ENCODE measurements at regions not wholly inside any gene's neighbourhood (a gene's known extent, or its start where the extent isn't known, plus 50 kb on each side); places are given as distances from the start of the nearest gene placed in this dataset.

DNA sequence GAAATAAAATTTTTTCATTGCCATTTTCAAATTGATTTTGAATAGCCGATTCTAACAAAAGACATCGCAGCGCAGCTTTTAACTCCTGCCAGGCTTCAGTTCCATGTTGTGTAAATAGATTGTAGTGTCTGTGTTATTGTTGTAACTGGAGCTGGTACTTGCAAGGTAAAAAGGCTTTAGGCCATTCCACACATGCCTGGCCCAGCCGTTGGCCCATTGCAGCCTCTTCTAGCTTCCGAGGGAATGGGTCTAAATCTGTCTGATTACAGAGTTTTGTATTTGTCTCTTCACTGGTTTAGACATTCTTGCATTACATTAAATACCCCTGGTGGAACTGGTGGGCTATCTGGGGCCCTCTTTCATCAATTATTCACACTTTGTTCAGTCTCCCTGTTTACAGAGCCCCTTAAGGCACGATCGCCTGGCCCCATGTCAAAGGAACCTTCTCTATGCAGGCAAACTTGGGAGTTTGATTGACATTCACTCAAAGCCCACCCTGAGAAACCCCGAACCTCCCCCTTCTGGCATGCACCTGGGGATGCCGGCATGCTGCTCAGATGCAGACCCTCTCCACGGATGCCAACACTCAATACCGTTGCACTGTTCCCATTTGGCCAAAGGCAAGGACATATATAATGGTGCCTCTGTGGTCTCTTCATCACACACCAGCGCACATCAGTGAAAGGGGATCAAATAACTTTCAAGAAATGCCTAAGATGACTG lies 281.7 kb upstream of the IRX2 start (continued):
- TF ChIP-seq, protein P1, sequence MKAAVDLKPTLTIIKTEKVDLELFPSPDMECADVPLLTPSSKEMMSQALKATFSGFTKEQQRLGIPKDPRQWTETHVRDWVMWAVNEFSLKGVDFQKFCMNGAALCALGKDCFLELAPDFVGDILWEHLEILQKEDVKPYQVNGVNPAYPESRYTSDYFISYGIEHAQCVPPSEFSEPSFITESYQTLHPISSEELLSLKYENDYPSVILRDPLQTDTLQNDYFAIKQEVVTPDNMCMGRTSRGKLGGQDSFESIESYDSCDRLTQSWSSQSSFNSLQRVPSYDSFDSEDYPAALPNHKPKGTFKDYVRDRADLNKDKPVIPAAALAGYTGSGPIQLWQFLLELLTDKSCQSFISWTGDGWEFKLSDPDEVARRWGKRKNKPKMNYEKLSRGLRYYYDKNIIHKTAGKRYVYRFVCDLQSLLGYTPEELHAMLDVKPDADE (IDR thresholded peaks at IDR 0.05), result no peak
- TF ChIP-seq JUNB (IDR thresholded peaks at IDR 0.05; ENCODE audit: unreplicated experiment), result no peak

DNA sequence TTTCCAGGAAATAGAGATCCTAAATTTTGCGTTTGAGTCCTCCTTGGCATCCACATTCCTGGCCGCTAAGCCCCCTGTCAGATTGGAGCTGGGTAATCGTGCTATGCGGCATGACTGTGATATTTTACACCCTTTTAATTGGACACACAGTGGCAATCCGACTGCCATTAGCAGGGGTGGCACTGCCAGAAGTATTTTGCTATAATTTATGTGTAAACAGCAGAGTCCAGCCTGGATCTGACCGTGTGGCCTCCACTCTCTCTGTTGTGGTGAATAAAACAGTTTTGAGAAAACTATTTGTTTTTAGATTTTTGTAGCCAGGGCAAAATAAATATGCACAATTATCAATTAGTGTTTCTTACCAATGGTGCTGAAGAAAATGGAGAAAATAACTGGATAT lies 281.0 kb upstream of the IRX2 start:
- Mint-ChIP-seq H3K36me3 (ENCODE audit: low read depth) (no peaks in the 10 kb centered on the region; the same call in 2 of the 3 replicates), H3K27me3 (ENCODE audit: insufficient read depth, low read depth, poor library complexity) (peaks cover 4% of the 10 kb centered on the region), H3K9me3 (no peaks in the 10 kb centered on the region; the same call in 2 of the 3 replicates), H3K27ac (no peak overlapping the region), H3K4me1 (peaks cover 16% of the 10 kb centered on the region), H3K4me3 (no peak overlapping the region)
- Histone ChIP-seq H3K36me3 (ENCODE audit: insufficient read depth) (no peaks in the 10 kb centered on the region), H3K4me1 (ENCODE audit: insufficient read depth) (no peaks in the 10 kb centered on the region), H3K4me3 (no peak overlapping the region), H3K79me2 (replicated peaks; ENCODE audit: insufficient read depth) (no peaks in the 10 kb centered on the region), H3K27me3 (ENCODE audit: insufficient read depth) (no peaks in the 10 kb centered on the region), H3K9me2 (ENCODE audit: insufficient read depth) (0 out of 2 replicates have a peak, but pooled peaks cover 6% of the 10 kb centered on the region), H3K4me2 (no peak overlapping the region), H2AFZ (no peak overlapping the region), H3K27ac (ENCODE audit: low read depth) (no peak overlapping the region), H4K20me1 (replicated peaks; ENCODE audit: insufficient read depth) (no peaks in the 10 kb centered on the region), H3F3A (replicated peaks; ENCODE audit: low read depth) (no peaks in the 10 kb centered on the region)
- DNase-seq (ENCODE audit: low spot score) (no peak), ATAC-seq (no peak)
- TF ChIP-seq, protein P2, sequence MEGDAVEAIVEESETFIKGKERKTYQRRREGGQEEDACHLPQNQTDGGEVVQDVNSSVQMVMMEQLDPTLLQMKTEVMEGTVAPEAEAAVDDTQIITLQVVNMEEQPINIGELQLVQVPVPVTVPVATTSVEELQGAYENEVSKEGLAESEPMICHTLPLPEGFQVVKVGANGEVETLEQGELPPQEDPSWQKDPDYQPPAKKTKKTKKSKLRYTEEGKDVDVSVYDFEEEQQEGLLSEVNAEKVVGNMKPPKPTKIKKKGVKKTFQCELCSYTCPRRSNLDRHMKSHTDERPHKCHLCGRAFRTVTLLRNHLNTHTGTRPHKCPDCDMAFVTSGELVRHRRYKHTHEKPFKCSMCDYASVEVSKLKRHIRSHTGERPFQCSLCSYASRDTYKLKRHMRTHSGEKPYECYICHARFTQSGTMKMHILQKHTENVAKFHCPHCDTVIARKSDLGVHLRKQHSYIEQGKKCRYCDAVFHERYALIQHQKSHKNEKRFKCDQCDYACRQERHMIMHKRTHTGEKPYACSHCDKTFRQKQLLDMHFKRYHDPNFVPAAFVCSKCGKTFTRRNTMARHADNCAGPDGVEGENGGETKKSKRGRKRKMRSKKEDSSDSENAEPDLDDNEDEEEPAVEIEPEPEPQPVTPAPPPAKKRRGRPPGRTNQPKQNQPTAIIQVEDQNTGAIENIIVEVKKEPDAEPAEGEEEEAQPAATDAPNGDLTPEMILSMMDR (conservative IDR thresholded peaks at IDR 0.05; ENCODE audit: low read depth in 2 of 2), result no peak
- no peak for TF ChIP-seq EZH2 (IDR thresholded peaks at IDR 0.05; ENCODE audit: low read depth, unreplicated experiment)
- no peak for TF ChIP-seq NANOG (IDR thresholded peaks at IDR 0.05; ENCODE audit: borderline replicate concordance)
- TF ChIP-seq CREB1 (CRISPR knock-in tag; IDR thresholded peaks at IDR 0.05; ENCODE audit: low read depth), result no peak
- TF ChIP-seq, protein P3, sequence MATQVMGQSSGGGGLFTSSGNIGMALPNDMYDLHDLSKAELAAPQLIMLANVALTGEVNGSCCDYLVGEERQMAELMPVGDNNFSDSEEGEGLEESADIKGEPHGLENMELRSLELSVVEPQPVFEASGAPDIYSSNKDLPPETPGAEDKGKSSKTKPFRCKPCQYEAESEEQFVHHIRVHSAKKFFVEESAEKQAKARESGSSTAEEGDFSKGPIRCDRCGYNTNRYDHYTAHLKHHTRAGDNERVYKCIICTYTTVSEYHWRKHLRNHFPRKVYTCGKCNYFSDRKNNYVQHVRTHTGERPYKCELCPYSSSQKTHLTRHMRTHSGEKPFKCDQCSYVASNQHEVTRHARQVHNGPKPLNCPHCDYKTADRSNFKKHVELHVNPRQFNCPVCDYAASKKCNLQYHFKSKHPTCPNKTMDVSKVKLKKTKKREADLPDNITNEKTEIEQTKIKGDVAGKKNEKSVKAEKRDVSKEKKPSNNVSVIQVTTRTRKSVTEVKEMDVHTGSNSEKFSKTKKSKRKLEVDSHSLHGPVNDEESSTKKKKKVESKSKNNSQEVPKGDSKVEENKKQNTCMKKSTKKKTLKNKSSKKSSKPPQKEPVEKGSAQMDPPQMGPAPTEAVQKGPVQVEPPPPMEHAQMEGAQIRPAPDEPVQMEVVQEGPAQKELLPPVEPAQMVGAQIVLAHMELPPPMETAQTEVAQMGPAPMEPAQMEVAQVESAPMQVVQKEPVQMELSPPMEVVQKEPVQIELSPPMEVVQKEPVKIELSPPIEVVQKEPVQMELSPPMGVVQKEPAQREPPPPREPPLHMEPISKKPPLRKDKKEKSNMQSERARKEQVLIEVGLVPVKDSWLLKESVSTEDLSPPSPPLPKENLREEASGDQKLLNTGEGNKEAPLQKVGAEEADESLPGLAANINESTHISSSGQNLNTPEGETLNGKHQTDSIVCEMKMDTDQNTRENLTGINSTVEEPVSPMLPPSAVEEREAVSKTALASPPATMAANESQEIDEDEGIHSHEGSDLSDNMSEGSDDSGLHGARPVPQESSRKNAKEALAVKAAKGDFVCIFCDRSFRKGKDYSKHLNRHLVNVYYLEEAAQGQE (IDR thresholded peaks at IDR 0.05; ENCODE audit: unreplicated experiment), result no peak
- TF ChIP-seq, protein P4, sequence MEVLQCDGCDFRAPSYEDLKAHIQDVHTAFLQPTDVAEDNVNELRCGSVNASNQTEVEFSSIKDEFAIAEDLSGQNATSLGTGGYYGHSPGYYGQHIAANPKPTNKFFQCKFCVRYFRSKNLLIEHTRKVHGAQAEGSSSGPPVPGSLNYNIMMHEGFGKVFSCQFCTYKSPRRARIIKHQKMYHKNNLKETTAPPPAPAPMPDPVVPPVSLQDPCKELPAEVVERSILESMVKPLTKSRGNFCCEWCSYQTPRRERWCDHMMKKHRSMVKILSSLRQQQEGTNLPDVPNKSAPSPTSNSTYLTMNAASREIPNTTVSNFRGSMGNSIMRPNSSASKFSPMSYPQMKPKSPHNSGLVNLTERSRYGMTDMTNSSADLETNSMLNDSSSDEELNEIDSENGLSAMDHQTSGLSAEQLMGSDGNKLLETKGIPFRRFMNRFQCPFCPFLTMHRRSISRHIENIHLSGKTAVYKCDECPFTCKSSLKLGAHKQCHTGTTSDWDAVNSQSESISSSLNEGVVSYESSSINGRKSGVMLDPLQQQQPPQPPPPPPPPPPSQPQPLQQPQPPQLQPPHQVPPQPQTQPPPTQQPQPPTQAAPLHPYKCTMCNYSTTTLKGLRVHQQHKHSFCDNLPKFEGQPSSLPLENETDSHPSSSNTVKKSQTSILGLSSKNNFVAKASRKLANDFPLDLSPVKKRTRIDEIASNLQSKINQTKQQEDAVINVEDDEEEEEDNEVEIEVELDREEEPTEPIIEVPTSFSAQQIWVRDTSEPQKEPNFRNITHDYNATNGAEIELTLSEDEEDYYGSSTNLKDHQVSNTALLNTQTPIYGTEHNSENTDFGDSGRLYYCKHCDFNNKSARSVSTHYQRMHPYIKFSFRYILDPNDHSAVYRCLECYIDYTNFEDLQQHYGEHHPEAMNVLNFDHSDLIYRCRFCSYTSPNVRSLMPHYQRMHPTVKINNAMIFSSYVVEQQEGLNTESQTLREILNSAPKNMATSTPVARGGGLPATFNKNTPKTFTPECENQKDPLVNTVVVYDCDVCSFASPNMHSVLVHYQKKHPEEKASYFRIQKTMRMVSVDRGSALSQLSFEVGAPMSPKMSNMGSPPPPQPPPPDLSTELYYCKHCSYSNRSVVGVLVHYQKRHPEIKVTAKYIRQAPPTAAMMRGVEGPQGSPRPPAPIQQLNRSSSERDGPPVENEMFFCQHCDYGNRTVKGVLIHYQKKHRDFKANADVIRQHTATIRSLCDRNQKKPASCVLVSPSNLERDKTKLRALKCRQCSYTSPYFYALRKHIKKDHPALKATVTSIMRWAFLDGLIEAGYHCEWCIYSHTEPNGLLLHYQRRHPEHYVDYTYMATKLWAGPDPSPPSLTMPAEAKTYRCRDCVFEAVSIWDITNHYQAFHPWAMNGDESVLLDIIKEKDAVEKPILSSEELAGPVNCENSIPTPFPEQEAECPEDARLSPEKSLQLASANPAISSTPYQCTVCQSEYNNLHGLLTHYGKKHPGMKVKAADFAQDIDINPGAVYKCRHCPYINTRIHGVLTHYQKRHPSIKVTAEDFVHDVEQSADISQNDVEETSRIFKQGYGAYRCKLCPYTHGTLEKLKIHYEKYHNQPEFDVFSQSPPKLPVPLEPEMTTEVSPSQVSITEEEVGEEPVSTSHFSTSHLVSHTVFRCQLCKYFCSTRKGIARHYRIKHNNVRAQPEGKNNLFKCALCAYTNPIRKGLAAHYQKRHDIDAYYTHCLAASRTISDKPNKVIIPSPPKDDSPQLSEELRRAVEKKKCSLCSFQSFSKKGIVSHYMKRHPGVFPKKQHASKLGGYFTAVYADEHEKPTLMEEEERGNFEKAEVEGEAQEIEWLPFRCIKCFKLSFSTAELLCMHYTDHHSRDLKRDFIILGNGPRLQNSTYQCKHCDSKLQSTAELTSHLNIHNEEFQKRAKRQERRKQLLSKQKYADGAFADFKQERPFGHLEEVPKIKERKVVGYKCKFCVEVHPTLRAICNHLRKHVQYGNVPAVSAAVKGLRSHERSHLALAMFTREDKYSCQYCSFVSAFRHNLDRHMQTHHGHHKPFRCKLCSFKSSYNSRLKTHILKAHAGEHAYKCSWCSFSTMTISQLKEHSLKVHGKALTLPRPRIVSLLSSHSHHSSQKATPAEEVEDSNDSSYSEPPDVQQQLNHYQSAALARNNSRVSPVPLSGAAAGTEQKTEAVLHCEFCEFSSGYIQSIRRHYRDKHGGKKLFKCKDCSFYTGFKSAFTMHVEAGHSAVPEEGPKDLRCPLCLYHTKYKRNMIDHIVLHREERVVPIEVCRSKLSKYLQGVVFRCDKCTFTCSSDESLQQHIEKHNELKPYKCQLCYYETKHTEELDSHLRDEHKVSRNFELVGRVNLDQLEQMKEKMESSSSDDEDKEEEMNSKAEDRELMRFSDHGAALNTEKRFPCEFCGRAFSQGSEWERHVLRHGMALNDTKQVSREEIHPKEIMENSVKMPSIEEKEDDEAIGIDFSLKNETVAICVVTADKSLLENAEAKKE (CRISPR knock-in tag; IDR thresholded peaks at IDR 0.05), result no peak
- TF ChIP-seq POLR2AphosphoS5 (IDR thresholded peaks at IDR 0.05; ENCODE audit: low read depth), result no peak
- TF ChIP-seq, protein P1 (IDR thresholded peaks at IDR 0.05), result no peak
- no peak for TF ChIP-seq ZNF114 (CRISPR knock-in tag; IDR thresholded peaks at IDR 0.05)
